ENCODE measurements at regions not wholly inside any gene's neighbourhood (a gene's known extent, or its start where the extent isn't known, plus 50 kb on each side); places are given as distances from the start of the nearest gene placed in this dataset.

- H3K4me1 ChIP-seq (ENCODE audit: control insufficient read depth, insufficient read depth, low read length) = peaks cover 3% of the 10 kb centered on the region; the same call in 1 of the 2 replicates
- no peak overlapping the region for H2BK15ac ChIP-seq (ENCODE audit: low read depth, low read length)
- dilution Hi-C loops (cut with HindIII; ENCODE audit: low sequenced_read_pairs, unreplicated experiment) (no loop called here), in situ Hi-C loops (cut with MboI; ENCODE audit: low sequenced_read_pairs) (no loop called here), intact Hi-C loops (cut with micrococcal nuclease) (no loop called here)
- no peak overlapping the region for H3K23ac ChIP-seq (ENCODE audit: low read depth, low read length)
- no peak overlapping the region for H3K14ac ChIP-seq (replicated peaks; ENCODE audit: low read depth, low read length)
- BruUV-seq (replicated peaks) = no TSS peak
- no peaks in the 10 kb centered on the region for H4K20me1 ChIP-seq (ENCODE audit: insufficient read depth, low read length)
- no peak overlapping the region for H2BK5ac ChIP-seq (ENCODE audit: low read depth, low read length, poor library complexity, severe bottlenecking)
- no peak overlapping the region for H3K4me3 ChIP-seq (ENCODE audit: insufficient read depth, low read depth, low read length)
- no peak overlapping the region for H2BK120ac ChIP-seq (ENCODE audit: low read depth, low read length)
- H3K9me3 ChIP-seq (ENCODE audit: control insufficient read depth, insufficient read depth, low read length) = no peaks in the 10 kb centered on the region
- no peak for DNase-seq
- no peaks in the 10 kb centered on the region for H3K9me1 ChIP-seq (ENCODE audit: insufficient read depth, low read length)
- no peak overlapping the region for H2AFZ ChIP-seq (replicated peaks; ENCODE audit: low read length, poor library complexity)
- H3K18ac ChIP-seq (ENCODE audit: low read depth, low read length) = no peak overlapping the region
- no peak for ATAC-seq (ENCODE audit: low read depth)
- no peak overlapping the region for H3K4me2 ChIP-seq (ENCODE audit: low read depth, low read length)
- no peak overlapping the region for H2AK5ac ChIP-seq (ENCODE audit: low read depth, low read length)
- H3K4ac ChIP-seq (ENCODE audit: low read depth, low read length) = no peak overlapping the region
- no peaks in the 10 kb centered on the region for H3K79me1 ChIP-seq (ENCODE audit: low read depth in 1 of 2, low read length in 2 of 2)
- H2AK9ac ChIP-seq (replicated peaks; ENCODE audit: low read depth, low read length, poor library complexity) = no peak overlapping the region
- H4K8ac ChIP-seq (ENCODE audit: low read depth in 2 of 2, low read length in 2 of 2) = no peak overlapping the region
- H3K27ac ChIP-seq (ENCODE audit: insufficient read depth, low read length) = no peak overlapping the region
- no peak overlapping the region for H2BK20ac ChIP-seq (ENCODE audit: low read depth, low read length)
- no peak overlapping the region for H4K5ac ChIP-seq (ENCODE audit: low read depth, low read length)
- no peak overlapping the region for H3K9ac ChIP-seq (ENCODE audit: low read depth, low read length)
- no peak overlapping the region for H3K56ac ChIP-seq (ENCODE audit: extremely low read depth, insufficient read depth, low read length)
- H4K91ac ChIP-seq (ENCODE audit: insufficient read depth, low read depth, low read length) = no peak overlapping the region
- no peak for TF ChIP-seq NFE2L2 (IDR thresholded peaks at IDR 0.05; ENCODE audit: low read depth, low read length)
- no peak for TF ChIP-seq SMC3 (IDR thresholded peaks at IDR 0.05; ENCODE audit: low read depth, low read length)
- no peak for TF ChIP-seq CEBPB (IDR thresholded peaks at IDR 0.05; ENCODE audit: low read depth, low read length)
- TF ChIP-seq ELK1 (IDR thresholded peaks at IDR 0.05; ENCODE audit: borderline replicate concordance, low read depth, low read length) = no peak
- no peak for TF ChIP-seq USF2 (IDR thresholded peaks at IDR 0.05; ENCODE audit: low read depth, low read length)
- TF ChIP-seq RAD21 (IDR thresholded peaks at IDR 0.05; ENCODE audit: low read length) = no peak
- no peak for TF ChIP-seq CHD1 (IDR thresholded peaks at IDR 0.05; ENCODE audit: low read depth, low read length)
- no peak for TF ChIP-seq MAFK (IDR thresholded peaks at IDR 0.05; ENCODE audit: low read depth, low read length)
- no peaks in the 10 kb centered on the region for H3K27me3 ChIP-seq (ENCODE audit: control insufficient read depth, insufficient read depth, low read length)
- POLR2A ChIA-PET (ENCODE audit: unreplicated experiment) = no interaction called here
- CTCF ChIA-PET = interaction anchor here (0.6 kb wide), 1 partner anchor 78 kb away, joined by 3 read pairs; no protein-coding TSS in a partner anchor
- no peaks in the 10 kb centered on the region for H3K36me3 ChIP-seq (ENCODE audit: control insufficient read depth, insufficient read depth, low read length)
Measured at GRCh38 chr3:30277494-30277893, 328.9 kb upstream of the TGFBR2 start.

All from IMR-90 (cell line).